H9 (cell line): ENCODE measurements at regions not wholly inside any gene's neighbourhood (a gene's known extent, or its start where the extent isn't known, plus 50 kb on each side); places are given as distances from the start of the nearest gene placed in this dataset.

Experiments
- DNase-seq: peaks from one replicate; pipeline ENCODE4 v3.0.0-alpha.2; 2017
- H2AFZ ChIP-seq: one replicate; pipeline ENCODE4 v1.6.1; 2013; ENCODE audit warnings: mild to moderate bottlenecking, low read length, control low read depth, moderate library complexity
- H2AK5ac ChIP-seq: 2 replicates; pipeline ENCODE4 v1.6.1; 2013; ENCODE audit warnings: low read length, control low read depth, mixed read lengths; ENCODE audit not compliant: insufficient read length
- H2BK120ac ChIP-seq: one replicate; pipeline ENCODE4 v1.6.1; 2013; ENCODE audit warnings: low read depth, mild to moderate bottlenecking, low read length, control low read depth, inconsistent platforms; ENCODE audit not compliant: poor library complexity, severe bottlenecking
- H2BK12ac ChIP-seq: 2 replicates; pipeline ENCODE4 v1.6.1; 2013; ENCODE audit warnings: low read length, control low read depth, mixed read lengths, low read depth; ENCODE audit not compliant: insufficient read length
- H2BK15ac ChIP-seq: 2 replicates; pipeline ENCODE4 v1.6.1; 2013; ENCODE audit warnings: low read depth, low read length, control low read depth
- H2BK20ac ChIP-seq: one replicate; pipeline ENCODE4 v1.6.1; 2013; ENCODE audit warnings: low read depth, mild to moderate bottlenecking, low read length, control low read depth, inconsistent platforms; ENCODE audit not compliant: poor library complexity, severe bottlenecking
- H2BK5ac ChIP-seq: 2 replicates; pipeline ENCODE4 v1.6.1; 2013; ENCODE audit warnings: low read length, control low read depth, mixed read lengths; ENCODE audit not compliant: insufficient read length
- H3K14ac ChIP-seq: 2 replicates; pipeline ENCODE4 v1.6.1; 2013; ENCODE audit warnings: low read length, control low read depth; ENCODE audit not compliant: insufficient read depth
- H3K18ac ChIP-seq: 2 replicates; pipeline ENCODE4 v1.6.1; 2013; ENCODE audit warnings: low read depth, mild to moderate bottlenecking, mixed read lengths, low read length, control low read depth; ENCODE audit not compliant: insufficient read length
- H3K23ac ChIP-seq: 2 replicates; pipeline ENCODE4 v1.6.1; 2013; ENCODE audit warnings: low read length, control low read depth, mixed read lengths, low read depth; ENCODE audit not compliant: insufficient read length
- H3K23me2 ChIP-seq: 2 replicates; pipeline ENCODE4 v1.6.1; 2013; ENCODE audit warnings: low read depth, mild to moderate bottlenecking, mixed read lengths, low read length, control low read depth; ENCODE audit not compliant: insufficient read length, poor library complexity, severe bottlenecking
- H3K27ac ChIP-seq: 2 replicates; pipeline ENCODE4 v1.5.1; 2013; ENCODE audit warnings: low read length, control low read depth, mixed read lengths, low read depth; ENCODE audit not compliant: insufficient read length
- H3K27me3 ChIP-seq: 2 replicates; pipeline ENCODE4 v1.6.1; 2013; ENCODE audit warnings: low read length, control low read depth, inconsistent platforms; ENCODE audit not compliant: insufficient read depth
- H3K4ac ChIP-seq: 2 replicates; pipeline ENCODE4 v1.6.1; 2013; ENCODE audit warnings: low read depth, mild to moderate bottlenecking, control low read depth, inconsistent platforms, low read length, moderate library complexity
- H3K4me1 ChIP-seq: 2 replicates; pipeline ENCODE4 v1.6.1; 2013; ENCODE audit warnings: low read length, control low read depth, inconsistent platforms; ENCODE audit not compliant: insufficient read depth
- H3K4me2 ChIP-seq: 2 replicates; pipeline ENCODE4 v1.6.1; 2013; ENCODE audit warnings: low read length, control low read depth, mixed read lengths; ENCODE audit not compliant: insufficient read length, insufficient read depth
- H3K56ac ChIP-seq: 2 replicates; pipeline ENCODE4 v1.6.1; 2013; ENCODE audit warnings: low read depth, mild to moderate bottlenecking, mixed read lengths, low read length, control low read depth; ENCODE audit not compliant: insufficient read length
- H3K79me1 ChIP-seq: 2 replicates; pipeline ENCODE4 v1.6.1; 2013; ENCODE audit warnings: low read depth, mild to moderate bottlenecking, moderate library complexity, low read length, control low read depth, inconsistent platforms; ENCODE audit not compliant: insufficient read depth, poor library complexity, severe bottlenecking
- H3K79me2 ChIP-seq: 2 replicates; pipeline ENCODE4 v1.6.1; 2013; ENCODE audit warnings: low read length, control low read depth, inconsistent platforms; ENCODE audit not compliant: insufficient read depth
- H3K9ac ChIP-seq: 2 replicates; pipeline ENCODE4 v1.6.1; 2013; ENCODE audit warnings: low read length, control low read depth, mixed read lengths; ENCODE audit not compliant: insufficient read length; ENCODE audit errors: extremely low read depth
- H3K9me3 ChIP-seq: one replicate; pipeline ENCODE4 v1.6.1; 2013; ENCODE audit warnings: low read depth, low read length, inconsistent platforms; ENCODE audit not compliant: control insufficient read depth
- H3T11ph ChIP-seq: one replicate; pipeline ENCODE4 v1.6.1; 2013; ENCODE audit warnings: mild to moderate bottlenecking, low read length, control low read depth, inconsistent platforms
- H4K20me1 ChIP-seq: one replicate; pipeline ENCODE4 v1.6.1; 2013; ENCODE audit not compliant: control insufficient read depth, insufficient read length, insufficient read depth
- H4K5ac ChIP-seq: 2 replicates; pipeline ENCODE4 v1.6.1; 2013; ENCODE audit warnings: low read depth, mild to moderate bottlenecking, mixed read lengths, low read length, control low read depth; ENCODE audit not compliant: insufficient read length
- H4K8ac ChIP-seq: replicated peaks from 2 replicates; pipeline ENCODE4 v1.6.1; 2013; ENCODE audit warnings: low read length, control low read depth, mixed read lengths, low read depth; ENCODE audit not compliant: insufficient read length
- H4K91ac ChIP-seq: 2 replicates; pipeline ENCODE4 v1.6.1; 2013; ENCODE audit warnings: low read depth, mild to moderate bottlenecking, moderate library complexity, mixed read lengths, low read length, control low read depth; ENCODE audit not compliant: insufficient read length
- H3K27ac Mint-ChIP-seq, 3 experiments: 2 replicates in 2 of 3; 3 replicates in 1 of 3; pipeline ENCODE4 v1.8.0; 2020 to 2021; ENCODE audit warnings: mixed read lengths in 3 of 3, mild to moderate bottlenecking in 1 of 3, moderate library complexity in 1 of 3
- H3K27me3 Mint-ChIP-seq: 2 replicates; pipeline ENCODE4 v1.8.0; 2021; ENCODE audit warnings: low read depth, mild to moderate bottlenecking, moderate library complexity, mixed read lengths
- H3K36me3 Mint-ChIP-seq, 3 experiments: 2 replicates in 2 of 3; 3 replicates in 1 of 3; pipeline ENCODE4 v1.8.0; 2020 to 2021; ENCODE audit warnings: low read depth in 3 of 3, mixed read lengths in 3 of 3; ENCODE audit not compliant: insufficient read depth in 1 of 3
- H3K4me1 Mint-ChIP-seq, 2 experiments: 2 replicates each; pipeline ENCODE4 v1.8.0; 2020; ENCODE audit warnings: mixed read lengths in 2 of 2
- H3K4me3 Mint-ChIP-seq, 2 experiments: 2 replicates in 1 of 2; 3 replicates in 1 of 2; pipeline ENCODE4 v1.8.0; 2020 to 2021; ENCODE audit warnings: mild to moderate bottlenecking in 2 of 2, mixed read lengths in 2 of 2, moderate library complexity in 1 of 2
- H3K9me3 Mint-ChIP-seq, 2 experiments: 2 replicates in 1 of 2; 3 replicates in 1 of 2; pipeline ENCODE4 v1.8.0; 2020; ENCODE audit warnings: mild to moderate bottlenecking in 2 of 2, mixed read lengths in 2 of 2, moderate library complexity in 1 of 2
- WGBS: extraction: QIAGEN DNeasy Blood & Tissue Kit; methylation state at CpG from one replicate; pipeline ENCODE4 v1.1.7; 2013; ENCODE audit warnings: missing lambda C conversion rate, low lambda C conversion rate, mixed read lengths; ENCODE audit not compliant: insufficient read length; ENCODE audit errors: extremely low coverage; 5-methylcytosine and 5-hydroxymethylcytosine counted together
- TF ChIP-seq, protein P1 (sequence below): fragments of 200-600 bp; sonication (generic); conservative IDR thresholded peaks from 3 replicates; pipeline ENCODE4 v1.8.0; 2021; ENCODE audit warnings: antibody characterized with exemption, mild to moderate bottlenecking

DNA sequence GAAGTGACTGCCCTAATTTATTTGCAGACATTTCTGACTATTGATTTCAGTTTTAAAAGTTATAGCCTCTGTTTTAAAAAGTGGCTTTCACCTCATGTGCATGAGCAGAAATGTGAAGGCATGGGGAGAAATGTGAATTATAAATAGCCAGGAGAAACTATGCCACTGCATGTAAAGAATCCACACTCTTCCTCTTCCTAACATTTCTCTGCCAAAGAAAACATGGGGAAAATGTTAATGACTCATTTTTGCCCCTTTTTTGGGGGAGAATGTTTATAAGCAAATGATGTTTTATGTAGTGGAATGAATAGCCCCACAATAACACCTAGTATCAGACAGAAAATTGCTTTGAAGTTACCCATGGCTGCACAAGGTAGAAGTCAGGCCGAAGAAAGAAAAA is 249.0 kb upstream of the TANK start:
- H3K56ac ChIP-seq: no peak overlapping the region
- H2BK120ac ChIP-seq: no peak overlapping the region
- no peak overlapping the region for H3K27ac Mint-ChIP-seq
- no peak overlapping the region for H3K4me2 ChIP-seq
- no peaks in the 10 kb centered on the region for H3K9me3 ChIP-seq
- no CpG with 5 or more reads among the region's 1 CpG for WGBS
- peaks cover 49% of the 10 kb centered on the region for H3K27me3 Mint-ChIP-seq
- H3K4me1 Mint-ChIP-seq: peaks cover 11 to 12% of the 10 kb centered on the region in 2 experiments
- H3K79me2 ChIP-seq: no peaks in the 10 kb centered on the region
- no peaks in the 10 kb centered on the region for H3K4me1 ChIP-seq
- H3K18ac ChIP-seq: no peak overlapping the region
- no peaks in the 10 kb centered on the region for H4K20me1 ChIP-seq
- no peaks in the 10 kb centered on the region for H3K79me1 ChIP-seq
- H2BK20ac ChIP-seq: no peak overlapping the region
- H3K27ac ChIP-seq: no peak overlapping the region
- H4K8ac ChIP-seq: no peak overlapping the region
- H4K91ac ChIP-seq: no peak overlapping the region
- no peak overlapping the region for H2BK5ac ChIP-seq
- no peaks in the 10 kb centered on the region for H3K23me2 ChIP-seq
- H3K4me3 Mint-ChIP-seq: no peak overlapping the region
- H2AFZ ChIP-seq: no peak overlapping the region
- peaks cover 0 to 15% (median 4%) of the 10 kb centered on the region in 3 experiments; a peak in 5 of 7 replicates for H3K36me3 Mint-ChIP-seq
- H4K5ac ChIP-seq: no peak overlapping the region
- TF ChIP-seq, protein P1, sequence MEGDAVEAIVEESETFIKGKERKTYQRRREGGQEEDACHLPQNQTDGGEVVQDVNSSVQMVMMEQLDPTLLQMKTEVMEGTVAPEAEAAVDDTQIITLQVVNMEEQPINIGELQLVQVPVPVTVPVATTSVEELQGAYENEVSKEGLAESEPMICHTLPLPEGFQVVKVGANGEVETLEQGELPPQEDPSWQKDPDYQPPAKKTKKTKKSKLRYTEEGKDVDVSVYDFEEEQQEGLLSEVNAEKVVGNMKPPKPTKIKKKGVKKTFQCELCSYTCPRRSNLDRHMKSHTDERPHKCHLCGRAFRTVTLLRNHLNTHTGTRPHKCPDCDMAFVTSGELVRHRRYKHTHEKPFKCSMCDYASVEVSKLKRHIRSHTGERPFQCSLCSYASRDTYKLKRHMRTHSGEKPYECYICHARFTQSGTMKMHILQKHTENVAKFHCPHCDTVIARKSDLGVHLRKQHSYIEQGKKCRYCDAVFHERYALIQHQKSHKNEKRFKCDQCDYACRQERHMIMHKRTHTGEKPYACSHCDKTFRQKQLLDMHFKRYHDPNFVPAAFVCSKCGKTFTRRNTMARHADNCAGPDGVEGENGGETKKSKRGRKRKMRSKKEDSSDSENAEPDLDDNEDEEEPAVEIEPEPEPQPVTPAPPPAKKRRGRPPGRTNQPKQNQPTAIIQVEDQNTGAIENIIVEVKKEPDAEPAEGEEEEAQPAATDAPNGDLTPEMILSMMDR: no peak
- H2BK12ac ChIP-seq: no peak overlapping the region
- DNase-seq: no peak
- no peak overlapping the region for H3K23ac ChIP-seq
- no peak overlapping the region for H3K14ac ChIP-seq
- peaks cover 3% of the 10 kb centered on the region; the same call in 1 of the 2 replicates for H3K27me3 ChIP-seq
- no peak overlapping the region for H3K9ac ChIP-seq
- H3T11ph ChIP-seq: no peak overlapping the region
- no peak overlapping the region for H2AK5ac ChIP-seq
- H3K4ac ChIP-seq: no peak overlapping the region
- H3K9me3 Mint-ChIP-seq: peaks cover 10 to 15% of the 10 kb centered on the region in 2 experiments
- H2BK15ac ChIP-seq: no peak overlapping the region
